GM10847 (cell line): ENCODE measurements at regions not wholly inside any gene's neighbourhood (a gene's known extent, or its start where the extent isn't known, plus 50 kb on each side); places are given as distances from the start of the nearest gene placed in this dataset.

Experiments
- POLR2A ChIP-seq: IDR thresholded peaks from 2 replicates; pipeline ENCODE4 v1.6.1; 2011; ENCODE audit not compliant: insufficient read length; ENCODE audit errors: extremely low read depth

DNA sequence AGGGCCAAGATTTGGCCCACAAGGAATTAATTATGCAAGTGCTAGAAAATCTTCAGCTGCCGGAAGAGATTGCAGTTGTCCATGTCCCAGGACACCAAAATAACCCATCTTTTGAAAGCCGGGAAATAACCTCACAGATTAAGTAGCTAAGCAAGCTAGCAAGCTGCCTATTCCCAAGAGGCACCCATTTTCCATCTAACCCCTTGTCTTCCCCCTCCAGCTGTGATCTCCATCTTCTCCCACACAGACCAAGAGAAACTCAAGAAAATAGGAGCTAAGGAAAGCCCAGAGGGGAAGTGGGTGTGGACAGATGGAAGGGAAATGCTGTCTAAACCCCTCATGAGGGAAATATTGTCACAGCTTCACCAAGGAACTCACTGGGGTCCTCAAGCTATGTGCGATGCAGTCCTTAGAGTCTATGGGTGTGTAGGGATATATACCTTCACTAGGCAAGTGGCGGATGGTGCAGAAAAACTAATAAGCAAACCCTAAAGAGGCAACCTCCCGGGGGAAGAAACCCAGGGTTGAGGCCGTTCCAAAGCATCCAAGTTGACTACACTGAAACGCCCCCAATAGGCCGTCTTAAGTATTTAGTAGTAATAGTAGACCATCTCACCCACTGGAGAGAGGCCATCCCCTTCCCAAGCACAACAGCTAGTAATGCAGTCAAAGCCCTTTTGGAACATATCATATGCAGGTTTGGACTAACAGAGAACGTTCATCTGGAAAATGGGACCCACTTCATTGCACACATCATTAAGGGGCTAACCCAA is 64.3 kb upstream of the PRSS16 start:
- no peak for TF ChIP-seq POLR2A

DNA sequence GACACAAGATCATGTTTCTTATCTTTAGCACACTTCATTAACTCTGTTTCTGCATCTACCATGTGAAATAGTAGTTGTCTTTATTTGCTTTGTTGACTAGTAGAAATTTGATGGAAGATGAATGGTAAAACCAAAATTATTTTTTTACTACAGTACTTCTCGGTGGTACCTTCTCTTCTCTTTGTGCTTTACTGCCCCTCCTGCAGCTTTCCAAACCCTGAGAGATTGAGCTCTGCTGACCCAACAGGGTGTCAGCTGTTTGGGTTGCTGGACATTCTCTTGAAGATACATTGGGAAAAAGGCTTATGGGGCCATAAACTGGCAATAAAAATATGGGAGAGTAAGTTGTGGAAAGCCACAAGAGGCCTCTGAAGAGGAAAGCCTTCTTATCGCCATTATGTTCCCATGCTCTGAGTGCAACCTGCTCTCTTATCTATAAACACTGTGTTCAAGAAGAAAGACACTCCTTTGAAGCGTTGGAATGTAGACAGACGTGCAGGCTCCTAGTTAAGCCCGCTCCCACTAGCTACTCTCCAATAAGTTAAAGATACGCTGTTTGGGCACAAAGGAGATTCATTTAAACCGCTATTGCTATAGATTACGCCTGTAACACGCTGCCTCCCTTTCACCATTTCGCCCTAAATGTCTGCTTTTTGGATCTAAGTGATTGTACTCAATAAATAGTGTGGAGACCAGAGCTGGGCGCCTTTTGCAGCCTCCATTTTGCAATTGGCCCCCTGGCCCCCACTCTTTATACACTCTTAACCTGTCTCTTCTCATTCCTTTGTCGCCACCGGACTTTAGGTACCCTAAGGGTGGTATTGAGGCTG is 60.1 kb upstream of the PRSS16 start:
- TF ChIP-seq POLR2A: no peak

DNA sequence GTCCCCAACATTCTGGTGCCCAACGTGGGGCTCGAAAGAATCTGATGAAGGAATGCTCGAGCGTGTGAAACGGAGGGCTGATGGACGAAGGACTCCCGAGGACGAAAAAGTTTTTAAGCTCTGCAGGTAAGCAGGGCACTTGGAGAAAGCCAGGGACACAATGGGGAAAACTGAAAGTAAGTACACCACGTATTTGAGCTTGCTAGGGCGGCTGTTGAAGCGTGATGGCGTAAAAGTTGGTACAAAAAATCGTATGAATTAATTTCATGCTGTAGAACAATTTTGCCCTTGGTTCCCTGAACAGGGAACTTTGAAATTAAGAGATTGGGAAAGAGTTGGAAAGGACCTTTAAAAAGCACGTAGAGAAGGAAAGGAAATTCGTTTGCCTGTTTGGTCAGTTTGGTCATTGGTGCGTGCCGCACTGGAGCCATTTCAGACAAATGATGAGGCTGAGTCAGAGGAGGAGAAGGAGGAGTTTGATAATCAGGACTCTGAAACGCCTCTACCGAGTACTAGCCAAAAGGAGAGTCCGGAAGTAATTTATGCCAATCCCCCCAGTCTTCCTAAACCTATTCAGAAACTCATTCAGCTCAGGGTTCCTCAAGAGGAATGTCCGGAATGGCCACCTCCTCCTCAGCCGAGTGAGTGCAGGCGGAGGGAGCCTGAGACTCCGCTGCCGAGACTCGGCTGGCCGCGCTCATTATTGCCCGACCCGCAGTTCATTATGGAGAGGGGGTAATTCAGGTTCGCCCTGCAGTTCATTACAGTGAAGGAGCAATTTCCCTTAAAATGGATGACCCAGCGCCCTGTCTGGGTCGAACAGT is 59.2 kb upstream of the PRSS16 start:
- no peak for TF ChIP-seq POLR2A

DNA sequence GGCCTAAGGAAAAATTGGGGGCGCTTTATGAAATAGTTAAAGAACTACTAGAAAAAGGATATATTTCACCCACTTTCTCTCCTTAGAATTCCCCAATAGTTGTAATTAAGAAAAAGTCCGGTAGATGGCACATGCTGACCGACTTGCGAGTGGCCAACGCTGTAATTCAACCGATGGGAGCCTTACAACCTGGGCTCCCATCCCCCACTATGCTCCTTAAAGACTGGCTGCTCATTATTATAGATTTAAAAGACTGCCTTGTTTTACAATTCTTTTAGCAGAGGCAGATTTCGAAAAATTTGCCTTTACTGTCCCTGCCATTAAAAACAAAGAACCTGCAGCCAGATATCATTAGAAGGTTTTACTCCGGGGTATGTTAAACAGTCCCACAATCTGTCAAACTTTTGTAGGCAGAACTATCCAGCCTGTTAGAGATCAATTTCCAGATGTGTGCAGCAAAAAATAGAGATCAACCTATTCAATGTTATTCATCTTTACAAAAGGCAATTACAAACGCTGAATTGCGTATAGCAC is 58.5 kb upstream of the PRSS16 start:
- TF ChIP-seq POLR2A: no peak

DNA sequence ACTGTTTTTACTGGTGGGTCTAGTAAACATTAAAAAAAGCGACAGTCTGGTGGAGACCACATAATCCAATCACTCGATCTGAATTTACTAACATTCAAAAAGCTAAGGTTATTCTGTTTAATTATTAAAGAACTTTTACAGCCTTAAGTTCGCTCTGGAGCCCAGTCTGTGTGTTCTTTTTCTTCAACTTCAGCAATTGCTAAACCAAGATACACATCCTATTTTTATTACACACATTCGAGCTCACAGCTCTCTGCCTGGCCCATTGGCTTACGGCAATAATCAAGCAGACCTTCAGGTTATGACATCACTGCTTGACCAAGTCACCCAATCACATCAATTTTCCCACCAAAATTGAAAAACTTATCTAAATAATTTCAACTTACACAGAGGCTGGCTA is 57.4 kb upstream of the PRSS16 start:
- no peak for TF ChIP-seq POLR2A
